Stimulated activated CD4-positive, alpha-beta T cell treated with anti-CD3 and anti-CD28 coated beads, Interleukin-4, amount 100 ng/mL, for 48 hours (primary cell): ENCODE measurements at regions not wholly inside any gene's neighbourhood (a gene's known extent, or its start where the extent isn't known, plus 50 kb on each side); places are given as distances from the start of the nearest gene placed in this dataset.

Experiments used
- DNase-seq, 2 donors: peaks; one replicate each; pipeline ENCODE4 v3.0.0-alpha.2; 2020; ENCODE audit warnings: low read depth in 2 of 2

DNA sequence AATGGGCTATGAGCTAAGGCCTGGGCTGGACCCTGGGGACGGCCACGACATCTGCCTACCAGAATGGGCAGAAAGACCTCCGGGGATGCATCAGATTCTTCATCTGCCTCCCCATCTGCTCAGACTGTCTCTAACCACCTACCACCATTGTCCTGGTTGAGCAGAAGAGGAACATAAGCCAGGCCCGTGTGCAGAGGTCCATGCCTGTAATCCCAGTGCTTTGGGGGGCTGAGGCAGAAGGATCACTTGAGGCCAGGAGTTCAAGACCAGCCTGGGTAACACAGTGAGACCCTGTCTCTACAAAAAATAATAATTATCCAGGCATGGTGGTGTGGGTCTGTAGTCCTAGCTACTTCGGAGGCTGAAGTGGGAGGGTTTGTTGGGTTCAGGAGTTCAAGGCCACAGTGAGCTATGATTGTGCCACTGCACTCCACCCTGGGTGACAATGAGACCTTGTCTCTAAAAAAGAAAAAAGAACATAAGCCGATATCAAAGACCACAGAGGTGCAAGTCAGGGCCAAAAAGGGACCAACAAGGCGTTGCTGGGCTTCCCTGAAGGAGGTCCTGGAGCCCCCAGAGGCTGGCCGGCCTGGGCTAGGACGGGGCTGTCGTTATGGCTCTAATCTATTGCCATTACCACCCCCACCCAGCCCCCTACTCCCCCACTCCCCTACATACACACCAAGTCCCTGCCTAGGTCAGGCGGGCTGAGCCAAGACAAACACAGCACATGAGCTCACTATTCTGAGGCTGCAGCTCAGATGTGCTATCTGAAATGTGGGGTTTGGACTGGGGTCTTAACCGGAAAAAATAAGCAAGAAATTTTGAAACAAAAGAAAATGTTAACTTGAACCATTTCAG lies 239.2 kb upstream of the RAB4A start:
- DNase-seq, result no peak

DNA sequence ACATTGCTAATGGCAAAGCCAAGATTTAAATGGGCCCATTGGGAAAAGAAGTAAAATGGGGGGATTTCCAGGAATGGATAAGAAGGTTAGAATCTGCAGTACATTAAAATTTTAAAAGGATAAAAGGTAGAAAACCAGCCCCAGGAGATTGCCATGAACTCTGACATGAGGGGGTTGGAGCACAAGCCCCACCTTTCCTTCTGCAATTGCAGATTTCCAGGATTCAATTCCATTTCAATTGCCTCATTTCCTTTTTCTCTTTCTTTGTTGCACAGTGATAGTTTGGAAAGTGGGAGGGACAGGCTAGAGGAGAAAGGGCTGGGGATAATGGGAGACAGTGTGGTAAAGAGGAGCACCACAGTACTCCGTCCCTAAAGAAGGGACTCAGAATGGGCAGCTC lies 238.5 kb upstream of the RAB4A start:
- DNase-seq, result no peak

DNA sequence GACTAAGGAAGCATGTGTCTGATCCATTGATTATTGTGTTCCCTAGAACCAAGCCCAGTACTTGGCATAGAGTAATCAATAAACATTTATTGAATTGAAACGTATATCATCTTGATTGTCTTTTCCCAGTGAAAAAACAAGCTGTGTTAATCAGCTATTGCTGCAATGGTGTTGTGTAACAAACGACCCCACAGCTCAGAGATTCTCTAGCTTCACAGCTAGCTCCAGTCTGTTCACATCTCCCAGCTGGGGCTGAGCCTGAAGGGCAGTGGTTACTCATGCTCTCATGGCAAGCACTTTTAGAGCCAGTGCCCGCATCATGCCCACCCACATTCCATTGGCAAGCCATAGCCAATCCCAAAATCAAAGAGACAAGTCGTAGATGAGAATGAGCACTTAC lies 237.4 kb upstream of the RAB4A start:
- DNase-seq, result no peak

DNA sequence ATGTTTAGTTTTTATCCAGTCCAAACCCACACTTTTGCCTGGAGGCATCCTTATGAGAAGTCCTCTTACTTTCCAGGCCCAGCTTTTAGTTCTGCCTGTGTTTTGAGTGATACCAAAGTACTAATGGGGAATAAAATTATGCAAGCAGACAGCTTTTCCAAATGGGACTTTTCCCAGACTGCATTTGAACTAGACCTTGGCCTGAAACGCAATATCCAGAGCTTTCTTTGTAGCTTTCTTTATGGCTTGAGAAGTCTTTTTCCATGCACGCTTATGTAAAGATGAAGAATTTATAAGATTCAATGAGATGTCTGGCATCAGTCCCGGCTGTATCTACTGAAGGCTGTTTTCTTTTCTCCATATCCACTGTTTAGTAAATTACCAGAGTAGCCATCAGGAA lies 236.6 kb upstream of the RAB4A start:
- DNase-seq, result no peak

DNA sequence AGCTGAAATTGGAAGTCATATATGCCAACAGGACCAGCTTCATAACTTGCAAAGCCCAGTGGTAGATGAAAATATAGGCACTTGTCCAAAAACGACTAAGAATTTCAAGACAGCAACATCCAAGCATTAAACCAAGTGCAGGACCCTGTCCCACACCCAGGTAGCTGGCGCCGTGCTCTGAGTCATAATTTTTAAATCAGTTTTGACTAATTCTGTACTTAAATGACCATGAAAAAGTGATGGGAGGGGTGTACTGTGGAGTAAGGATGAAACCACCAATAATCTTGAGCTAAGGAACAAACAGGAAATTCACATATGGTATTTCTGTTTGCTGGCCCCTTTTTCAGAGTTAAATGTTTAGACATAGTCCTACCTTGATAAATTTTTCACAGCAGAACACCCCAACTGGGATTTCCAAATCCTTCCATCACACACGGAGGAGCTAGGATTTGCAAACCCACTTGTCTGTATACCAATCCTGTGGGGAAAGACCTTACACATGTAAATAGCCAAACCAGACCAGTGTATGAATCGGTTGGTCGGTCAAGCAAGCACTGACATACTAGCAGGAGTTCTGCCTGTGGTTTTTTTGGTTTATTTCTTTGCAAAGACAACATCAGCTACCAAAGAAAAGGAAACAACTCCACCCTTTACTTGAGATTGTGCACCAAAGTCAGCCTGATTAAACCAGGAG lies 235.7 kb upstream of the RAB4A start:
- DNase-seq, result no peak

DNA sequence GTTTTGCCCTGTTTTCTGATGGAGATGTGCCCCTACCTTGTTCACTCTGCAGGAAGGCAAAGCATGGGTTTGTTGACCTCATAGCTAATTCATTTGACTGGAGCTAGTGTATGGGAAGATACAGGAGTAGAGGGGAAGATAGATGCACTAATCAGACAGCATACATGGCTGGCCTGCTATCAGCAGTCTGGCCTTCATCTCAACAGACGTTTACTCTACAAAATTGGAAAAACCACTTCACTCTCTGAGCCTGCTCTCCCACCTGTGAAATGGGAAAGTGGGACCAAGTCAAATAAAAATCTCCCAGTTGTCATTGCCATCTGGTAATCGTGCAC lies 235.2 kb upstream of the RAB4A start:
- DNase-seq, result no peak

DNA sequence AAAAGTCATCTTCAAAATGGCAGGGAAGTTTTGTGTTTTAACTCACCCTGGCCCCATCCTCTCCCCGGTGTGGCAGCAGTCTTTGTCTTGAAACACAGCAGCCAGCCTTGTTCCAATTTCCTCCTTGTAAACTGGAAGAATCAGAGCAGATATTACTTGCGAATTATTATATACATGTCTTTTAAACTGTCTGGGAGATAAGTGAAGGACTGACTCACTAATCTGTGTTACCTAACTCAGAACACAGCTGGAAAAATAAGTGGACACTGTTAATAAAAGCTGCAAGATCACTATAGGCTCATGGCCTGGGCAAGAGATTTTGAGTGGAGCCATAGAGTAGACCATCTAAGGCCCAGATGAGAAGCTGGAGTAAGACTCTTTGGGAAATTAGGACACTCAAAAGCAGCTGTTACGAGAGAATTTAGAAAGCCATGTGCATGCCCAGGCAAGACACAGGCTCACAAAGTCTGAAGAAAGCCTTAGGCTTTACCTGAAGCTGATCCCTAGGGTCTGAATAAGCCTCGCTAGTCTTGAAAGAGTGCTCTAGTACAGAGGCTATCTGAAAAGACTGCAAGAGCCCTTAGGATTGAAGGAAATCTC lies 233.0 kb upstream of the RAB4A start:
- no peak for DNase-seq

DNA sequence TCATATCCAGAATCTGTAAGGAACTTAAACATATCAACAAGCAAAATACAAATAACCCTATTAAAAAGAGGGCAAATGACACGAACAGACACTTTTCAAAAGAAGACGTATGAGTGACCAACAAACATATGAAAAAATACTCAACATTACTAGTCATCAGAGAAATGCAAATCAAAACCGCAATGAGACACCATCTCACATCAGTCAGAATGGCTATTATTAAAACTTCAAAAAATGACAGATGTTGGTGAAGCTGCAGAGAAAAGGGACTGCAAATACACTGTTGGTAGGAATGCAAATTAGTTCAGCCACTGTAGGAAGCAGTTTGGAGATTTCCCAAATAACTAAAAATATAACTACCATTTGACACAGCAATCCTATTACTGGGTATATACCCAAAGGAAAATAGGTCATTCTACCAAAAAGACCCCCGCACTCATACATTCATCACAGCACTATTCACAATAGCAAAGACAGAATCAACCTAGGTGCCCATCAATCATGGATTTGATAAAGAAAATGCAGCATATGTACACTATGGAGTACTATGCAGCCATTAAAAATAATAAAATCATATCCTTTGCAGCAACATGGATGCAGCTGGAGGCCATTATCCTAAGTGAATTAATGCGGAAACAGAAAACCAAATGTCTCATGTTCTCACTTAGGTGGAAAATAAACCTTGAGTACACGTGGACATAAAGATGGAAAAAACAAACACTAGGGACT lies 230.1 kb upstream of the RAB4A start:
- DNase-seq, result no peak

DNA sequence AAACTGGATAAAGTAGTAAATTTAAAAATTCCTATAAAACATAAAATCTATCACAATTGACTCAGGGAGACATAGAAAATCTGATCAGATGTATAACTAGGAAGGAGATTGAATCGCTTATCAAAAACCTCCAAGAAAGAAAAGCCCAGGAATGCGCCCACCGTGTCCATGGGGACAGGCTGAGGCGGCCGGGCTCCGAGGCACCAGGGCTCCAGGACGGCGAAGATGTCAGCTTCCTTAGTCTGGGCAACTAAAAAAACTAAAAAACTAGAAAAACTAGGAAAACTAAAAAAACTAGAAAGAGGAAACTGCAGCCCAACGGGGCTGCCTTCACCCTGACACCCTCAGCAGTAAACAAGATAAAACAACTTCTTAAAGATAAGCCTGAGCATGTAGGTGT lies 229.0 kb upstream of the RAB4A start:
- no peak for DNase-seq

DNA sequence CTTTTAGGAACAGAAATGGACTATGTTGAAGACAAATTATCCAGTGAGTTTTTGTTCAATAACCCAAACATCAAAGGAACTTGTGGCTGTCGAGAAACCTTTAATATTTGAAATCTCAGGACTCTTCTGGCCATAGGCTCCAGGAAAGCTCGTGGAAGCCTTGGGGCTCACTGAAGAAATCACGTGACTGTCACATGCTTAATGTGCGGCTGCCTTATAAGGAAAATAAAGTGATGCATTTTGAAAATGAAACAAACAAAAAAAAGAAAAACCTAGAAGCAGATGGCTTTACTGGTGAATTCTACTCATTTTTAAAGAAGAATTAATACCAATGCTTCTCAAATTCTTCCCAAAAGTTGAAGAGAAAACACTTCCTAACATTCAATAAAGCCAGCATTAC lies 228.4 kb upstream of the RAB4A start:
- DNase-seq, result no peak

DNA sequence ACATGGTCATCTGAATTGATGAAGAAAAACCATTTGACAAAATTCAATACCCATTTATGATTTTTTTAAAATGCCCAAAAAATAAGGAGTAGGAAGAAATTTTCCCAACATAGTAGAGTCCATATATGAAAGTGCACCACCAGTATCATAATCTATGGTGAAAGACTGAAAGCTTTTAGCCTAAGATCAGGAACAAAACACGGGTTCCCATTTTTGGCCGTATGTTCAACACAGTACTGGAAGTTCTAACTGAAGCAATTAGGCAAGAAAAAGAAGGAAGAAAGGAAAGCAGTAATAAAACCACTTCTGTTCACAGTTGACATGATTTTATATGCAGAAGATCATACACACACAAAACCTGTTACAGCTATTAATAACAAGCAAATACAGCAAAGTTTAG lies 227.8 kb upstream of the RAB4A start:
- DNase-seq, result no peak

DNA sequence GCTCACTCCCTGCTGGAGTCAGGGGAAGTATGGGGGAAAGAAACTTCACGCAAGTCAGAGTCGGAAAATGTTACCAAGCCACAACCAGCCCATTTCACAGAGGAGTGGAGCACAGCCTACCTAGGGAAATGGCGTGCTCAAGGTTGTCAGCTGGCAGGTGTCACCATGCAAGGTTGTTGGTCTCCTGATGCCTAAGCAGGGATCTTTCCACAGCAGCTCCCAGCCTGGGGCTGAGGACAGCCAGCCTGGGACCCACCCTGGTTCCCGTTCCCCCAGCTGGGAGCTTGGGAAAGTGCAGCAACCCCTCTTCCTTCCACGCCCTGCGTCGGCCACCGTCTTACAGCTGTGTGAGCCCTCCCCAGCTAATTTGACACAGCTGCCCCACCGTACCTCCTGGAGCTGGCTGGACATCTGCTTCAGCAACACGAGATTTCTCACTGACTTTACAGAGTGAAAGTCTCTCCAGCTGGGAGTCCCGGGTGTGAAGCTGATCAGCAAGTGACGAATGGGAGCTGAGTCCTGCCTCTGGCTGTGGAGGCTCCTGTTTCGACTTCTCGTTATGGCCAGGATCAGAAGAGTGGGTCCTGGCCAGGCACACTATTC lies 224.6 kb upstream of the RAB4A start:
- no peak for DNase-seq

DNA sequence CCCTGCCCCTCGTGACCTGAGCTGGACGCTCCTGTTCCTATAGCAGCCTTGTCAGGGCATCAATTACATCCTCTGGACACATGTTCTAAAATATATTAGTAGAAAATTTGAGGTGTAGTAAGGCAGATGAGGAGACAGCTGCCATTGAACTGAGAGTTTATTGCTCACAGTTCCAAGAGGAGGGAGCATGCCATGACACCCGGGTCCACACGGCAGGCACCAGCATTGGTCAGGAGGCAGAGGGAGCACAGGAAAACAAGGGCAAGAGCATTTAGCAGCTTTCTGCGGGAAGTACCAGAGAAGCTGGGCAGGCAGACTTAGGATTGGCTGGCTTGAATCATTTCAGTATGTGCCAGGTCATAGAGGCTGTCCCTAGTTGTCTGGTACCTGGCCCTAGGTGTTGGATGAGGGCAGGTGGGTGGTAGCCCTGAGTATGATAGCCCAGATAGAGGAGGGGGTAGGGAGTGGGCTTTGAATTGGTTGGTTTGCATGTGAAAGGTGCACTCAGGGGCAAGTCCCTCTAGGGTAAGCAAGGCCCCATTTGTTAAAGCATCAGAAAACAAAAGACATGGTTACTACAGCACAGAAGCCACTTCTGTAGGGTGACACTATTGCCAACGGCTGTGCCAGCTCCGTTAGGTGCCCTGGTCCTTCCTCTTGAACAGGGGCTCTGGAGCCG lies 223.6 kb upstream of the RAB4A start:
- DNase-seq, result no peak

DNA sequence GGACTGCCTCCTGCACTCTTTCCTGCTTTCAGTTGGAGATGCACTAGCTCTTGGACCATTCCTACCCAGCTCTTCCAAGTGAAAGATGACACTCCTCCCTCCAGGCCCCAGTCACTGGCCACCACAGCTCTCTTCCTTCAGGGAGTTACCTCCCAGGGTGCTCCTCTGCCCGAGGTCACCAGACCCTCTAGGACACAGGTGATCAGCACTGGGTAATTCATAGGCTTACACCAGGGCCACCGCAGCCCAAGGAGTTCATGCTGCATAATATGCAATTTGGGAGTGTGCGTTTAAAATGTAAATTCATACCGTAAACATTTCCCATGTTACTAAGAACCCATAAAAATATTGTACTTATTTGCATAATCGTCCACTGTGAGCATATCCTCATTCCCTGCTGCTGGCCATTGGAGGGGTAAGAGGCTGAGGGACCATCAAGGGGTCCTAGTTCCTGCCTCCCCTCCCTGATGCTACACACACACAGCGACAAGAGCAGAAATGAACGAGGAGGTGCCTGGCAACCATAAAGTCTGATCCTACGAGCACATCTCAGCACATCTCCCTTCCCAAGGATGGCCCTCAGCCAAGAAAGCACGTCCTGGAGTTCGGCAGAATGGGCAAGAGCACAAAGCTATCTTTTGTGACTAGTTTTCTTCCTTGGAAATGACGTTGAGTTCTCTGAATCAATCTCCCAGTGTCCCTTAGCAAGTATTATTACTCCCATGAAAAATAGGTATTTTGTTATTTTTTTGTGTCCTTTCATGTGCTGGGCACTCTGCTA lies 222.9 kb upstream of the RAB4A start:
- DNase-seq, result no peak

DNA sequence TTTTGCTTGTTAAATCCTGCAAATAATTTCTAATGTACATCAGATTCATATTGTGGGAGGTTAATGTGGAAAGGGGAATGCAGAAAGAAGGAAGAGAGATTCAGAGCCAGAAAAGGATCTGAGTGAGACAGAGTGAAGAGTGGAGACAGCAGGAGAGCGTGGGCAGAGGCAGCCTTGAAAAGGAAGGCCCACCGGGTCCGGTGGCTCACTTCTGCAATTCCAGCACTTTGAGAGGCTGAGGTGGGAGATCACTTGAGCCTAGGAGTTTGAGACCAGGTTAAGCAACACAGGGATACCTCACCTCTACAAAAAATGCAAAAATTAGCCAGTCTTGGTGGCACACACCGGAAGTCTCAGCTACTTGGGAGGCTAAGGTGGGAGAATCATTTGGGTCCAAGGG lies 222.0 kb upstream of the RAB4A start:
- DNase-seq, result no peak

DNA sequence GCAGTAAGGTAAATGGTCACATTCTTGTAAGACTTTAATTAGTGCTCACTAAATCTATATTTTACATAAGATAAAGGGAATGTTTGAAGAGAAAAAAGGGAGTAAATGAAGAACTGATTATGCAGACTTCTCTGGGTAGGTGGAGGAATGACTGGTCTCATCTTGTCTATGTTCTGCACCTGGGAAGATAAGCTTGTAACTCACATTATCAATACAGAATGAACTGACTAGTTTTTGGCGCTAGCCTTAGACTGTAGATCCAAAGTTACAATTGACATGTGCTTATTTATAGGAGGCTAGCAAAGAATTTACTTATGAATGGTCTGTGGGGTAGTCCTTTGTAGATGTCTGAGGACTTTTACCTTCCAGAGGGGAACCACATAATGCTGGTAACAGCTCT lies 214.9 kb upstream of the RAB4A start:
- DNase-seq, result no peak

DNA sequence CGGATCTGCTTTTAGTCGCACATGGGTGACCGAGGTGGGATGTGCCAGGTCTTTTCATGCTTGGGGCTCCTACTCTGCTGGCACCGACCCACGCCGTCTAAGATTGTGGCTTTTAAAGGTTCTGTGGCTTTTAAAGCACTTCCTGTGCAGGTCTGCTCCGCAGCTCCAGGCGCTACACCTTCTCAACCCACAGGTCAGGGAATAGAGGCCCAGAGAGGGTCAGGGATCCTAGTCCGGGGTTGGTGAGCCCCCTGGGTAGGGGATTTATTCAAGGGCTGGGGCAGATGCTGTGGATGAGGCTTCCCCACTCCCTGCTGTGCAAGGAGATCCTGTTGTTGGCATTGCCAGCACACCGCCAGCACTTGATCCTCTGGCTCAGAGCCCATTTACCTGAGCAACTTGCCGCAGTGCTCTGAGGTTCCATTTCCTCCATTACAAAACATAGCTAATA lies 212.8 kb upstream of the RAB4A start:
- DNase-seq, result no peak

DNA sequence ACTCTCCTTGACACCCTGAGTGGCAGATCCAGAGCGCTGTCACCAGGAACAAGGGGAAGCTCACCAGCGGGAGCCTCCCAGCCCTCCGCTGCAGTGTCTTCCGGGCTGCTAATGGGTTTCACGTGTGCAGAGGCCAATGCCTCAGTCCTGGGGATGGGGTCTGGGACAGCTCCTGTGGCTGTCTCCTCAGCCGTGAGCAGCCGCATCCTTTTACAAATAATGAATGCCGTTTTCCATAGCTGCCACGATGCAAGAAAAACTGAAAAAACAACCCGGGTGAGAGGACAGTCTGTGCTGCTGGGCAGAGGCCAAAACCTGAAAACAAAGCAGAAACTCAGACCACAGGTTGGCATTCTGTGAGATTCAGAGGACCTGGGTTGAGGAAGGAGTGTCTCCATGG lies 212.2 kb upstream of the RAB4A start:
- DNase-seq, result no peak

DNA sequence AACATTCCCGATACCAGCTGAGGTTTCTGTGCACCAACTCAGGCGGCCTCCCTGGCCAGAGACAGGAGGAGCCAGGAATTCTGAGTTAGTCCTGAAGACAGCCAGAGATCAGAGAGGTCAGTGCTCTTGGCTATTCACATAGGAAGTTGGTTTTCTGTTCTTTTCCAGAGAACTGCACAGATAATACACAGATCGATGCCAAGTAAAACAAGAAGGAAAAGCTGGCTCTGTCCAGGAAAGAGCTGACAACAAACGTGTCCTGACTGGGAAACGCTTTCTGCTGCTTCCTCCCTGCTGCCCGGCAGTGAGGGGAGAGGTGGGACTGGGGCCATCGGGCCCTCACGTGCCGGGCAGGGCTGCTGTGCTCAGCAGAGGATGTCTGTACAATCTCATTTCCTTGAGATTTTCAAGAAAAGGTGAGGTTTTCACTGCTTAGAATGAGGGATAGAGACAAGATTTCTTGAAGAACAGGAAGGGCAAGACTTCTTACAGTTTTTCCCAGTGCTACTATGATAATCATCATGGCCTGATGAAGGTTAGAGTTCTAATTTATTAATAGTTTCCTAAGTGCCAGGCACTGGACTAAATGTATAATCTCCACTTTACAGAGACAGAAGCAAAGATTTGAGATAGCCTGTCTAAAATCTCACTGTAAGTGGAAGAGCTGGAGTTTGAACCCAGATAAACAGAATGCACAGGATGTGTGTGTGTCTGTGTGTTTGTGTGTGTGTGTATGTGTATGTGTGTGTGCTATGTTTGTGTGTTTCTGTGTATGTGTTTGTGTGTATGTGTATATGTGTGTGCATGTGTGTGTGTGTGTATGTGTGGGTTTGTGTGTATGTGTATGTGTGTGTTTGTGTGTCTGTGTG lies 211.0 kb upstream of the RAB4A start:
- no peak for DNase-seq

DNA sequence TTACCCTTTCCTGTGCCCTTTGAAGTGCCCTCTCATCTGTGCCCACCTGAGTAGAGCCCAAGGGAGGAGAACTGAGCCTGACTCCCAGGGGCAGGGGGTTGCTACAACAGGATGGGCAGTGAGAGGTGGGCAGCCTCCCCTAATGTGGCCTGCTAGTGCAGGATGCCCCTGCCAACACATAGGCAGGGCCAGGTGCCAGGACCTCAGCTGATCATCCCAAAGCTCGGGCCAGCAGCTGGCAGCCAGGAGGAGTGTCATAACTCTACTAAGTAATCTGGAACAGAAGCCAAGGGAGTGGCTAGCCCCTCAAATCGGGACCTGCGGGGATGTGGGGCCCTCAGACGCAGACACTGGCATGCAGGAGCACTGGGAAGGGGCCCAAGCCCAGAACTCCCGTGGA lies 208.8 kb upstream of the RAB4A start:
- DNase-seq, result no peak
